ENCODE measurements at regions not wholly inside any gene's neighbourhood (a gene's known extent, or its start where the extent isn't known, plus 50 kb on each side); places are given as distances from the start of the nearest gene placed in this dataset.

DNA sequence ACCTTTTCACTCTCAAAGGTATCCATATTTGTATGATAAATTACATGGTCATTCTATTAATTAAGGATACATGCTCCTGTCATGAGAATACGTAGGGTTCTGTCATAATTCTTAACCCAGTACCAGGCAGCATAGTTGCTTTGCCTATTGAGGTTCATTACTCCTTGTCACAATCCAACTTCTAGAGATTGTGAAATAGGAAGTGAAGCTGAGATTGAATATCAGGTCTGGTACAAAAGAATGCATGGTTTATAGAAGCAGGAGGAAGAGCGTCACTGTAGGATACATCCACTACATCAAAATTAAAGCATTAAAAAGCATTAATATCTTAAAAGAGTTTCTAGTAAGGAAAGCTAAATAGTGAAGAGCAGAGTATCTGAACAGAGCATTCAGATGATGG lies 647.0 kb downstream of the IQCM start:
- H3K27ac ChIP-seq (ENCODE audit: control insufficient read depth, insufficient read depth, low read length), result no peak overlapping the region
- TF ChIP-seq EZH2 (IDR thresholded peaks at IDR 0.05; ENCODE audit: low read length), result no peak
- TF ChIP-seq, protein P1, sequence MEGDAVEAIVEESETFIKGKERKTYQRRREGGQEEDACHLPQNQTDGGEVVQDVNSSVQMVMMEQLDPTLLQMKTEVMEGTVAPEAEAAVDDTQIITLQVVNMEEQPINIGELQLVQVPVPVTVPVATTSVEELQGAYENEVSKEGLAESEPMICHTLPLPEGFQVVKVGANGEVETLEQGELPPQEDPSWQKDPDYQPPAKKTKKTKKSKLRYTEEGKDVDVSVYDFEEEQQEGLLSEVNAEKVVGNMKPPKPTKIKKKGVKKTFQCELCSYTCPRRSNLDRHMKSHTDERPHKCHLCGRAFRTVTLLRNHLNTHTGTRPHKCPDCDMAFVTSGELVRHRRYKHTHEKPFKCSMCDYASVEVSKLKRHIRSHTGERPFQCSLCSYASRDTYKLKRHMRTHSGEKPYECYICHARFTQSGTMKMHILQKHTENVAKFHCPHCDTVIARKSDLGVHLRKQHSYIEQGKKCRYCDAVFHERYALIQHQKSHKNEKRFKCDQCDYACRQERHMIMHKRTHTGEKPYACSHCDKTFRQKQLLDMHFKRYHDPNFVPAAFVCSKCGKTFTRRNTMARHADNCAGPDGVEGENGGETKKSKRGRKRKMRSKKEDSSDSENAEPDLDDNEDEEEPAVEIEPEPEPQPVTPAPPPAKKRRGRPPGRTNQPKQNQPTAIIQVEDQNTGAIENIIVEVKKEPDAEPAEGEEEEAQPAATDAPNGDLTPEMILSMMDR (optimal IDR thresholded peaks at IDR 0.05 in 1 of 3, IDR thresholded peaks at IDR 0.05 in 1 of 3, conservative IDR thresholded peaks at IDR 0.05 in 1 of 3; ENCODE audit: extremely low read depth in 1 of 3, insufficient read depth in 2 of 3, low read length in 3 of 3), result no peak
- FAIRE-seq, result no peak
- H3K4me3 ChIP-seq (ENCODE audit: control insufficient read depth in 2 of 3, extremely low read depth in 1 of 3, insufficient read depth in 2 of 3, low read depth in 1 of 3, low read length in 3 of 3), result no peak overlapping the region
- no peaks in the 10 kb centered on the region for H3K9me1 ChIP-seq (ENCODE audit: control insufficient read depth, extremely low read depth, insufficient read depth, low read length)
- H3K9ac ChIP-seq (ENCODE audit: control insufficient read depth, extremely low read depth, insufficient read depth, low read length), result no peak overlapping the region
- H4K20me1 ChIP-seq (ENCODE audit: control insufficient read depth, extremely low read depth, insufficient read depth, low read length), result no peaks in the 10 kb centered on the region
- H2AFZ ChIP-seq (ENCODE audit: control insufficient read depth, low read length), result no peak overlapping the region
- no peaks in the 10 kb centered on the region for H3K27me3 ChIP-seq (ENCODE audit: control insufficient read depth, extremely low read depth, insufficient read depth, low read length)
- no peak overlapping the region for H3K4me2 ChIP-seq (ENCODE audit: control insufficient read depth, extremely low read depth, insufficient read depth, low read depth, low read length)
- H3K36me3 ChIP-seq (ENCODE audit: control insufficient read depth in 2 of 2, extremely low read depth in 1 of 2, insufficient read depth in 2 of 2, low read length in 2 of 2), result no peaks in the 10 kb centered on the region
- no peak for DNase-seq (ENCODE audit: low read depth, low spot score)
- dilution Hi-C loops (cut with MboI; ENCODE audit: extremely low pct_ligation_motif_present, low sequenced_read_pairs), result no loop called here
- H3K79me2 ChIP-seq (ENCODE audit: control insufficient read depth, insufficient read depth, low read length), result no peaks in the 10 kb centered on the region
- H3K4me1 ChIP-seq (ENCODE audit: control insufficient read depth, extremely low read depth, insufficient read depth, low read length), result no peaks in the 10 kb centered on the region
- no peaks in the 10 kb centered on the region for H3K9me3 ChIP-seq (ENCODE audit: control insufficient read depth, low read depth, low read length)

DNA sequence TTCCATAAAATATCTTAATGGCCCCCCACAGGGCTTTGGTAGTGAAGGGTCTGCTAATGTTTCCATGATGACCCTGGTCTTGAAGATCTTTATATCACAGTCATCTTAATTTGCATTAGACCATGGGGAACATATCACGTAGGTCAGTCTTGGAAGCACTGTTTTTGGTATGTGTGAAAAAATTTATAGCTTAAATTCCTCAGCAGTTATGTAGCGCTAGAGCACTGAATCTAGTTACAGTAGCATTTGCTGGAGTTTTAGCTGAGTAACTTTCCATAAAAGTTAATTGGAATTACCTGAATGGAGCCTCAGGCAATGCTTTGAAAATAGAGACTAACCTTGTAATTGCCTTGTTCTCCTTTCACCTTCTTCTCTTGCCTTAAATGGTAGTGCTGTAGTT lies 648.8 kb downstream of the IQCM start:
- dilution Hi-C loops (cut with MboI; ENCODE audit: extremely low pct_ligation_motif_present, low sequenced_read_pairs), result no loop called here
- TF ChIP-seq, protein P1 (optimal IDR thresholded peaks at IDR 0.05 in 1 of 3, IDR thresholded peaks at IDR 0.05 in 1 of 3, conservative IDR thresholded peaks at IDR 0.05 in 1 of 3; ENCODE audit: extremely low read depth in 1 of 3, insufficient read depth in 2 of 3, low read length in 3 of 3), result no peak
- TF ChIP-seq EZH2 (IDR thresholded peaks at IDR 0.05; ENCODE audit: low read length), result no peak
- DNase-seq (ENCODE audit: low read depth, low spot score) (no peak), FAIRE-seq (no peak)
- Histone ChIP-seq H3K4me1 (ENCODE audit: control insufficient read depth, extremely low read depth, insufficient read depth, low read length) (no peaks in the 10 kb centered on the region), H3K4me3 (ENCODE audit: control insufficient read depth in 2 of 3, extremely low read depth in 1 of 3, insufficient read depth in 2 of 3, low read depth in 1 of 3, low read length in 3 of 3) (no peak overlapping the region), H3K27ac (ENCODE audit: control insufficient read depth, insufficient read depth, low read length) (no peak overlapping the region), H3K27me3 (ENCODE audit: control insufficient read depth, extremely low read depth, insufficient read depth, low read length) (no peaks in the 10 kb centered on the region), H2AFZ (ENCODE audit: control insufficient read depth, low read length) (no peak overlapping the region), H3K79me2 (ENCODE audit: control insufficient read depth, insufficient read depth, low read length) (no peaks in the 10 kb centered on the region), H3K9ac (ENCODE audit: control insufficient read depth, extremely low read depth, insufficient read depth, low read length) (no peak overlapping the region), H3K9me1 (ENCODE audit: control insufficient read depth, extremely low read depth, insufficient read depth, low read length) (no peaks in the 10 kb centered on the region), H4K20me1 (ENCODE audit: control insufficient read depth, extremely low read depth, insufficient read depth, low read length) (no peaks in the 10 kb centered on the region), H3K9me3 (ENCODE audit: control insufficient read depth, low read depth, low read length) (no peaks in the 10 kb centered on the region), H3K36me3 (ENCODE audit: control insufficient read depth in 2 of 2, extremely low read depth in 1 of 2, insufficient read depth in 2 of 2, low read length in 2 of 2) (no peaks in the 10 kb centered on the region), H3K4me2 (ENCODE audit: control insufficient read depth, extremely low read depth, insufficient read depth, low read depth, low read length) (no peak overlapping the region)
